Transverse colon (tissue), 4 donors: ENCODE measurements at regions not wholly inside any gene's neighbourhood (a gene's known extent, or its start where the extent isn't known, plus 50 kb on each side); places are given as distances from the start of the nearest gene placed in this dataset.

Experiments
- CTCF ChIP-seq, 5 experiments: fragments of 200-600 bp in 3 of 5; fragments of 450-650 bp in 2 of 5; sonication (generic) in 3 of 5; IDR thresholded peaks; 1 replicate in 2 of 5; 2 replicates in 3 of 5; pipeline ENCODE4 v1.5.1; 2016 to 2017; ENCODE audit warnings: antibody characterized with exemption in 5 of 5, inconsistent platforms in 3 of 5, mild to moderate bottlenecking in 2 of 5, moderate library complexity in 1 of 5
- POLR2A ChIP-seq: fragments of 450-650 bp; IDR thresholded peaks from one replicate; pipeline ENCODE4 v1.6.1; 2016; ENCODE audit warnings: antibody characterized with exemption, mild to moderate bottlenecking, moderate library complexity
- POLR2AphosphoS5 ChIP-seq, 3 donors: sonication (generic); formaldehyde crosslinking; IDR thresholded peaks; one replicate each; pipeline ENCODE4 v1.6.1; 2016; ENCODE audit warnings: antibody characterized with exemption in 3 of 3

GRCh38 chr18:1578505-1578904 is 673.8 kb downstream of the ADCYAP1 start:
- TF ChIP-seq POLR2A (no peak), CTCF (IDR thresholded peaks at IDR 0.05) (no peak), POLR2AphosphoS5 (IDR thresholded peaks at IDR 0.05) (no peak)
